ENCODE measurements at regions not wholly inside any gene's neighbourhood (a gene's known extent, or its start where the extent isn't known, plus 50 kb on each side); places are given as distances from the start of the nearest gene placed in this dataset.

- Histone ChIP-seq H3K27me3 (replicated peaks in 1 of 4; ENCODE audit: control extremely low read depth in 1 of 4, control insufficient read depth in 3 of 4, insufficient read depth in 4 of 4, low read length in 3 of 4) (peaks cover 0 to 5% (median 0%) of the 10 kb centered on the region in 4 experiments), H3K4me3 (ENCODE audit: control extremely low read depth in 1 of 5, extremely low read depth in 1 of 5, insufficient read depth in 1 of 5, low read depth in 2 of 5, low read length in 4 of 5) (no peak overlapping the region), H3K27ac (ENCODE audit: low read length in 2 of 2) (no peak overlapping the region), H3K9ac (ENCODE audit: low read length) (no peak overlapping the region), H2AFZ (ENCODE audit: insufficient read depth, low read depth, low read length, poor library complexity, severe bottlenecking) (no peak overlapping the region), H3K36me3 (replicated peaks in 1 of 2; ENCODE audit: control extremely low read depth in 1 of 2, control insufficient read depth in 1 of 2, extremely low read depth in 1 of 2, insufficient read depth in 2 of 2, low read length in 1 of 2) (no peaks in the 10 kb centered on the region), H3K79me2 (ENCODE audit: control insufficient read depth, insufficient read depth, low read length) (no peaks in the 10 kb centered on the region), H3K4me2 (replicated peaks; ENCODE audit: low read depth, low read length, poor library complexity, severe bottlenecking) (no peak overlapping the region), H3K4me1 (ENCODE audit: control insufficient read depth in 2 of 2, insufficient read depth in 2 of 2, low read length in 2 of 2) (no peaks in the 10 kb centered on the region), H4K20me1 (ENCODE audit: control insufficient read depth, insufficient read depth, low read length, poor library complexity, severe bottlenecking) (no peaks in the 10 kb centered on the region), H3K9me3 (ENCODE audit: control extremely low read depth in 1 of 3, control insufficient read depth in 2 of 3, insufficient read depth in 1 of 3, low read length in 2 of 3) (no peaks in the 10 kb centered on the region)
- Mint-ChIP-seq H3K4me3 (no peak overlapping the region), H3K27me3 (peaks cover 16% of the 10 kb centered on the region), H3K4me1 (no peaks in the 10 kb centered on the region), H3K9me3 (ENCODE audit: insufficient read depth) (no peaks in the 10 kb centered on the region), H3K27ac (no peak overlapping the region)
- no CpG with 5 or more reads among the region's 7 CpGs for WGBS (ENCODE audit: insufficient coverage)
- ChIA-PET CTCF (interaction anchor here (0.8 to 3.8 kb wide), 10 partner anchors 8 to 384 kb away, joined by 3 to 15 read pairs (median 4); no protein-coding TSS in a partner anchor), POLR2A (no interaction called here)
- TF ChIP-seq CTCF (IDR thresholded peaks at IDR 0.05) (no peak), EZH2 (IDR thresholded peaks at IDR 0.05; ENCODE audit: borderline replicate concordance, insufficient read depth, low read depth, low read length, poor library complexity, severe bottlenecking) (no peak)
- intact Hi-C loops (cut with micrococcal nuclease), result no loop called here
- DNase-seq (peak; percentile 2), ATAC-seq (ENCODE audit: low read depth) (no peak)
These were observed 476.4 kb upstream of the CCL2 start for GRCh38 chr17:33778505-33779233.

- Mint-ChIP-seq H3K27ac (no peak overlapping the region), H3K9me3 (ENCODE audit: insufficient read depth) (no peaks in the 10 kb centered on the region), H3K27me3 (peaks cover 13% of the 10 kb centered on the region), H3K4me1 (no peaks in the 10 kb centered on the region), H3K4me3 (no peak overlapping the region)
- Histone ChIP-seq H3K36me3 (replicated peaks in 1 of 2; ENCODE audit: control extremely low read depth in 1 of 2, control insufficient read depth in 1 of 2, extremely low read depth in 1 of 2, insufficient read depth in 2 of 2, low read length in 1 of 2) (no peaks in the 10 kb centered on the region), H3K9ac (ENCODE audit: low read length) (no peak overlapping the region), H3K4me2 (replicated peaks; ENCODE audit: low read depth, low read length, poor library complexity, severe bottlenecking) (no peak overlapping the region), H2AFZ (ENCODE audit: insufficient read depth, low read depth, low read length, poor library complexity, severe bottlenecking) (no peak overlapping the region), H4K20me1 (ENCODE audit: control insufficient read depth, insufficient read depth, low read length, poor library complexity, severe bottlenecking) (no peaks in the 10 kb centered on the region), H3K79me2 (ENCODE audit: control insufficient read depth, insufficient read depth, low read length) (no peaks in the 10 kb centered on the region), H3K9me3 (ENCODE audit: control extremely low read depth in 1 of 3, control insufficient read depth in 2 of 3, insufficient read depth in 1 of 3, low read length in 2 of 3) (no peaks in the 10 kb centered on the region), H3K4me3 (ENCODE audit: control extremely low read depth in 1 of 5, extremely low read depth in 1 of 5, insufficient read depth in 1 of 5, low read depth in 2 of 5, low read length in 4 of 5) (no peak overlapping the region), H3K27ac (ENCODE audit: low read length in 2 of 2) (no peak overlapping the region), H3K4me1 (ENCODE audit: control insufficient read depth in 2 of 2, insufficient read depth in 2 of 2, low read length in 2 of 2) (no peaks in the 10 kb centered on the region), H3K27me3 (replicated peaks in 1 of 4; ENCODE audit: control extremely low read depth in 1 of 4, control insufficient read depth in 3 of 4, insufficient read depth in 4 of 4, low read length in 3 of 4) (peaks cover 0 to 5% (median 0%) of the 10 kb centered on the region in 4 experiments)
- intact Hi-C loops (cut with micrococcal nuclease), result no loop called here
- DNase-seq (peak; percentile 47), ATAC-seq (ENCODE audit: low read depth) (peak; percentile 45)
- TF ChIP-seq EZH2 (IDR thresholded peaks at IDR 0.05; ENCODE audit: borderline replicate concordance, insufficient read depth, low read depth, low read length, poor library complexity, severe bottlenecking), result no peak
- TF ChIP-seq CTCF (IDR thresholded peaks at IDR 0.05), result peak; percentile 97
- ChIA-PET CTCF (interaction anchor here (0.8 to 3.8 kb wide), 9 partner anchors 9 to 368 kb away, joined by 3 to 15 read pairs (median 5); no protein-coding TSS in a partner anchor), POLR2A (no interaction called here)
- 80% methylated on average over 1 of the region's 5 CpGs for WGBS (ENCODE audit: insufficient coverage)
These were observed 475.9 kb upstream of the CCL2 start for GRCh38 chr17:33779234-33779591.
